Liver (tissue), 8 donors: ENCODE measurements at regions not wholly inside any gene's neighbourhood (a gene's known extent, or its start where the extent isn't known, plus 50 kb on each side); places are given as distances from the start of the nearest gene placed in this dataset.

ENCODE experiments used
- DNase-seq: peaks from one replicate; pipeline ENCODE4 v3.0.0-alpha.2; 2017; ENCODE audit warnings: low spot score
- H3K27ac ChIP-seq, 2 donors: one replicate each; pipeline ENCODE4 v1.7.0; 2013; ENCODE audit warnings: inconsistent platforms in 2 of 2, low read length in 2 of 2, control low read depth in 1 of 2, low read depth in 1 of 2, mild to moderate bottlenecking in 1 of 2
- H3K27me3 ChIP-seq, 4 donors: one replicate each; pipeline versions ENCODE4 v1.6.1 to v1.7.0; 2013; ENCODE audit warnings: low read length in 3 of 4, inconsistent platforms in 1 of 4, mild to moderate bottlenecking in 1 of 4, moderate library complexity in 1 of 4; ENCODE audit not compliant: control insufficient read depth in 4 of 4, insufficient read depth in 4 of 4
- H3K36me3 ChIP-seq, 4 donors: one replicate each; pipeline versions ENCODE4 v1.6.1 to v1.7.0; 2013; ENCODE audit warnings: low read length in 3 of 4, mild to moderate bottlenecking in 3 of 4, low read depth in 1 of 4, moderate library complexity in 1 of 4; ENCODE audit not compliant: control insufficient read depth in 4 of 4, insufficient read depth in 3 of 4
- H3K4me1 ChIP-seq, 4 donors: one replicate each; pipeline versions ENCODE4 v1.6.1 to v1.7.0; 2013; ENCODE audit warnings: low read length in 3 of 4, mild to moderate bottlenecking in 3 of 4, moderate library complexity in 1 of 4; ENCODE audit not compliant: control insufficient read depth in 4 of 4, insufficient read depth in 4 of 4
- H3K4me3 ChIP-seq, 3 donors: one replicate each; pipeline versions ENCODE4 v1.6.1 to v1.7.0; 2013; ENCODE audit warnings: low read length in 3 of 3, control low read depth in 1 of 3, low read depth in 1 of 3, mild to moderate bottlenecking in 1 of 3
- H3K9ac ChIP-seq, 2 donors: one replicate each; pipeline ENCODE4 v1.7.0; 2013; ENCODE audit warnings: low read length in 2 of 2, mild to moderate bottlenecking in 2 of 2, moderate library complexity in 2 of 2, control low read depth in 1 of 2, low read depth in 1 of 2
- H3K9me3 ChIP-seq, 4 donors: one replicate each; pipeline versions ENCODE4 v1.6.1 to v1.7.0; 2013; ENCODE audit warnings: low read length in 3 of 4; ENCODE audit not compliant: control insufficient read depth in 4 of 4
- ATF3 ChIP-seq: IDR thresholded peaks from 2 replicates; pipeline ENCODE4 v1.6.1; 2016; ENCODE audit warnings: antibody characterized with exemption
- CTCF ChIP-seq: fragments of 150-350 bp; IDR thresholded peaks from 2 replicates; pipeline ENCODE4 v1.5.1; 2017; ENCODE audit warnings: improper control_type of control experiment, low read depth, low read length; ENCODE audit not compliant: missing input control
- EGR1 ChIP-seq, 2 donors: IDR thresholded peaks; 2 replicates each; pipeline ENCODE4 v1.6.1; 2016 to 2018; ENCODE audit warnings: antibody characterized with exemption in 2 of 2, low read depth in 2 of 2
- FOXA1 ChIP-seq: IDR thresholded peaks from 2 replicates; pipeline ENCODE4 v1.6.1; 2016; ENCODE audit warnings: antibody characterized with exemption
- FOXA2 ChIP-seq: IDR thresholded peaks from 2 replicates; pipeline ENCODE4 v1.6.1; 2016; ENCODE audit warnings: antibody characterized with exemption
- GABPA ChIP-seq, 2 donors: IDR thresholded peaks in 1 of 2; conservative IDR thresholded peaks in 1 of 2; 2 replicates each; pipeline ENCODE4 v1.6.1; 2016; ENCODE audit warnings: antibody characterized with exemption in 2 of 2, mild to moderate bottlenecking in 1 of 2, moderate library complexity in 1 of 2
- HNF4A ChIP-seq, 2 donors: conservative IDR thresholded peaks; 2 replicates each; pipeline ENCODE4 v1.6.1; 2016; ENCODE audit warnings: antibody characterized with exemption in 2 of 2, mild to moderate bottlenecking in 2 of 2
- HNF4G ChIP-seq: IDR thresholded peaks from 2 replicates; pipeline ENCODE4 v1.6.1; 2016; ENCODE audit warnings: antibody characterized with exemption
- JUND ChIP-seq, 2 donors: IDR thresholded peaks; 2 replicates each; pipeline ENCODE4 v1.6.1; 2016; ENCODE audit warnings: antibody characterized with exemption in 2 of 2
- MAX ChIP-seq: IDR thresholded peaks from 2 replicates; pipeline ENCODE4 v1.6.1; 2016; ENCODE audit warnings: antibody characterized with exemption
- NR2F2 ChIP-seq: IDR thresholded peaks from 2 replicates; pipeline ENCODE4 v1.6.1; 2016; ENCODE audit warnings: antibody characterized with exemption
- RAD21 ChIP-seq, 2 donors: IDR thresholded peaks; 2 replicates each; pipeline ENCODE4 v1.6.1; 2016; ENCODE audit warnings: antibody characterized with exemption in 2 of 2, mild to moderate bottlenecking in 2 of 2
- REST ChIP-seq: IDR thresholded peaks from 2 replicates; pipeline ENCODE4 v1.6.1; 2016; ENCODE audit warnings: antibody characterized with exemption, mild to moderate bottlenecking
- RXRA ChIP-seq, 2 donors: IDR thresholded peaks; 2 replicates each; pipeline ENCODE4 v1.6.1; 2017 to 2018; ENCODE audit warnings: antibody characterized with exemption in 2 of 2, mild to moderate bottlenecking in 1 of 2
- SP1 ChIP-seq: IDR thresholded peaks from 2 replicates; pipeline ENCODE4 v1.6.1; 2018; ENCODE audit warnings: antibody characterized with exemption, mild to moderate bottlenecking
- TAF1 ChIP-seq: conservative IDR thresholded peaks from 2 replicates; pipeline ENCODE4 v1.6.1; 2016; ENCODE audit warnings: antibody characterized with exemption, mild to moderate bottlenecking
- YY1 ChIP-seq: IDR thresholded peaks from 2 replicates; pipeline ENCODE4 v1.6.1; 2016; ENCODE audit warnings: antibody characterized with exemption, mild to moderate bottlenecking
- ZBTB33 ChIP-seq: IDR thresholded peaks from 2 replicates; pipeline ENCODE4 v1.6.1; 2016; ENCODE audit warnings: antibody characterized with exemption
- WGBS: extraction: QIAGEN DNeasy Blood & Tissue Kit; methylation state at CpG from one replicate; pipeline ENCODE4 v1.1.7; 2013; 5-methylcytosine and 5-hydroxymethylcytosine counted together
- donor health status: healthy.
- donor health status: healthy.
- donor health status: healthy.
- donor health status: healthy.
- donor health status: healthy.

GRCh38 chrX:144494074-144494473, 610.2 kb downstream of the UBE2NL start:
- WGBS: 32% methylated on average over 7 of the region's 7 CpGs
- no peak overlapping the region for H3K9ac ChIP-seq

GRCh38 chrX:144531877-144532276, 648.0 kb downstream of the UBE2NL start:
- no peak overlapping the region for H3K4me3 ChIP-seq
- no peak for DNase-seq
- 84% methylated on average over 3 of the region's 3 CpGs for WGBS
- H3K4me1 ChIP-seq: no peaks in the 10 kb centered on the region
- peaks cover 0 to 2% (median 0%) of the 10 kb centered on the region in 4 donors for H3K9me3 ChIP-seq
- no peaks in the 10 kb centered on the region for H3K36me3 ChIP-seq
- TF ChIP-seq JUND (IDR thresholded peaks at IDR 0.05) (no peak), NR2F2 (no peak), ATF3 (no peak), MAX (no peak), RAD21 (IDR thresholded peaks at IDR 0.05) (no peak), FOXA1 (no peak), TAF1 (no peak), FOXA2 (no peak), HNF4G (no peak), GABPA (IDR thresholded peaks at IDR 0.05 in 1 of 2, conservative IDR thresholded peaks at IDR 0.05 in 1 of 2) (no peak), YY1 (no peak), RXRA (IDR thresholded peaks at IDR 0.05) (no peak), EGR1 (IDR thresholded peaks at IDR 0.05; ENCODE audit: low read depth in 2 of 2) (no peak), SP1 (no peak), HNF4A (conservative IDR thresholded peaks at IDR 0.05) (no peak), REST (no peak), CTCF (no peak), ZBTB33 (no peak)
- no peaks in the 10 kb centered on the region for H3K27me3 ChIP-seq
- H3K9ac ChIP-seq: no peak overlapping the region
- H3K27ac ChIP-seq: no peak overlapping the region

More at GRCh38 chrX:144494074-144494473, 610.2 kb downstream of the UBE2NL start:
- Histone ChIP-seq H3K27ac (no peak overlapping the region), H3K36me3 (no peaks in the 10 kb centered on the region), H3K27me3 (no peaks in the 10 kb centered on the region), H3K9me3 (no peaks in the 10 kb centered on the region), H3K4me3 (no peak overlapping the region), H3K4me1 (no peaks in the 10 kb centered on the region)
- TF ChIP-seq HNF4G: no peak
- no peak for TF ChIP-seq EGR1 (IDR thresholded peaks at IDR 0.05; ENCODE audit: low read depth in 2 of 2)
- TF ChIP-seq NR2F2: no peak
- TF ChIP-seq FOXA2: no peak
- no peak for TF ChIP-seq HNF4A (conservative IDR thresholded peaks at IDR 0.05)
- DNase-seq: no peak
